PC-3 (cell line): ENCODE measurements at regions not wholly inside any gene's neighbourhood (a gene's known extent, or its start where the extent isn't known, plus 50 kb on each side); places are given as distances from the start of the nearest gene placed in this dataset.

Source experiments
- ATAC-seq: fragments of 200-7000 bp; cut with Tn5 transposase; 2 replicates; pipeline ENCODE4 v1.9.1; 2020; ENCODE audit warnings: mild to moderate bottlenecking, moderate library complexity
- BruUV-seq: library from RNA; stranded (reverse); fragments of 400-500 nt; replicated peaks from 2 replicates; lab custom pipeline; 2021; lab: Mats Ljungman, UMichigan
- CTCF ChIA-PET: fragments of 300-600 bp; sonication (Branson Sonifier 250); formaldehyde crosslinking; loops from one replicate; lab custom pipeline; 2022; ENCODE audit warnings: antibody characterized with exemption; lab: Charles Lee
- POLR2A ChIA-PET: fragments of 300-600 bp; sonication (Branson Sonifier 250); formaldehyde crosslinking; loops from one replicate; lab custom pipeline; 2022; ENCODE audit warnings: antibody characterized with exemption; ENCODE audit not compliant: unreplicated experiment; lab: Charles Lee
- DNase-seq: peaks from one replicate; pipeline ENCODE4 v3.0.0-alpha.2; 2015
- H2AFZ ChIP-seq: fragments of 300-600 bp; sonication (generic); 2 replicates; pipeline ENCODE4 v1.6.0; 2016; ENCODE audit warnings: antibody characterized with exemption, low read length
- H3F3A ChIP-seq: fragments of 300-600 bp; sonication (generic); one replicate; pipeline ENCODE4 v1.6.0; 2017; ENCODE audit warnings: antibody characterized with exemption, low read length, control low read depth, mild to moderate bottlenecking; ENCODE audit not compliant: unreplicated experiment
- H3K27ac ChIP-seq: fragments of 300-600 bp; sonication (generic); 2 replicates; pipeline ENCODE4 v1.5.1; 2016; ENCODE audit warnings: mild to moderate bottlenecking, low read length
- H3K27me3 ChIP-seq: fragments of 300-600 bp; sonication (generic); 2 replicates; pipeline ENCODE4 v1.6.1; 2016; ENCODE audit warnings: low read length, mixed read lengths
- H3K36me3 ChIP-seq: fragments of 300-600 bp; sonication (generic); 2 replicates; pipeline ENCODE4 v1.6.1; 2016; ENCODE audit warnings: low read depth, mixed run types, low read length, mixed read lengths
- H3K4me1 ChIP-seq: fragments of 300-600 bp; sonication (generic); 2 replicates; pipeline ENCODE4 v1.5.1; 2016; ENCODE audit warnings: low read length; ENCODE audit not compliant: insufficient read depth
- H3K4me2 ChIP-seq: fragments of 300-600 bp; sonication (generic); 2 replicates; pipeline ENCODE4 v1.6.0; 2016; ENCODE audit warnings: low read length
- H3K4me3 ChIP-seq: fragments of 300-600 bp; sonication (generic); 2 replicates; pipeline ENCODE4 v1.5.1; 2016; ENCODE audit warnings: mild to moderate bottlenecking, low read length, mixed read lengths
- H3K79me2 ChIP-seq: fragments of 300-600 bp; sonication (generic); 2 replicates; pipeline ENCODE4 v1.6.1; 2017; ENCODE audit warnings: low read length, mixed read lengths
- H3K9ac ChIP-seq: fragments of 300-600 bp; sonication (generic); 2 replicates; pipeline ENCODE4 v1.6.0; 2016; ENCODE audit warnings: mild to moderate bottlenecking, low read length
- H3K9me2 ChIP-seq: fragments of 300-600 bp; sonication (generic); replicated peaks from 2 replicates; pipeline ENCODE4 v1.6.1; 2016; ENCODE audit warnings: mixed run types, low read length, mixed read lengths
- H3K9me3 ChIP-seq: fragments of 300-600 bp; sonication (generic); 2 replicates; pipeline ENCODE4 v1.6.1; 2016; ENCODE audit warnings: low read length, mixed read lengths
- H4K20me1 ChIP-seq: fragments of 300-600 bp; sonication (generic); 2 replicates; pipeline ENCODE4 v1.6.1; 2016; ENCODE audit warnings: low read length, mixed read lengths
- EZH2 ChIP-seq: fragments of 300-600 bp; sonication (generic); IDR thresholded peaks from one replicate; pipeline ENCODE4 v1.6.1; 2017; ENCODE audit warnings: antibody characterized with exemption, mild to moderate bottlenecking, low read length; ENCODE audit not compliant: unreplicated experiment
- EZH2phosphoT487 ChIP-seq: fragments of 300-600 bp; sonication (generic); IDR thresholded peaks from 2 replicates; pipeline ENCODE4 v1.6.1; 2018; ENCODE audit warnings: mild to moderate bottlenecking, antibody characterized with exemption, low read length, borderline replicate concordance
- intact Hi-C: fragments of 100-400 bp; cut with micrococcal nuclease; formaldehyde crosslinking; loops from 2 replicates; pipeline ENCODE4 v1.9.0; 2023
- TF ChIP-seq, protein P1 (sequence below): fragments of 300-600 bp; sonication (generic); conservative IDR thresholded peaks from 2 replicates; pipeline ENCODE4 v1.5.1; 2017; ENCODE audit warnings: antibody characterized with exemption, low read depth, mild to moderate bottlenecking, low read length

DNA sequence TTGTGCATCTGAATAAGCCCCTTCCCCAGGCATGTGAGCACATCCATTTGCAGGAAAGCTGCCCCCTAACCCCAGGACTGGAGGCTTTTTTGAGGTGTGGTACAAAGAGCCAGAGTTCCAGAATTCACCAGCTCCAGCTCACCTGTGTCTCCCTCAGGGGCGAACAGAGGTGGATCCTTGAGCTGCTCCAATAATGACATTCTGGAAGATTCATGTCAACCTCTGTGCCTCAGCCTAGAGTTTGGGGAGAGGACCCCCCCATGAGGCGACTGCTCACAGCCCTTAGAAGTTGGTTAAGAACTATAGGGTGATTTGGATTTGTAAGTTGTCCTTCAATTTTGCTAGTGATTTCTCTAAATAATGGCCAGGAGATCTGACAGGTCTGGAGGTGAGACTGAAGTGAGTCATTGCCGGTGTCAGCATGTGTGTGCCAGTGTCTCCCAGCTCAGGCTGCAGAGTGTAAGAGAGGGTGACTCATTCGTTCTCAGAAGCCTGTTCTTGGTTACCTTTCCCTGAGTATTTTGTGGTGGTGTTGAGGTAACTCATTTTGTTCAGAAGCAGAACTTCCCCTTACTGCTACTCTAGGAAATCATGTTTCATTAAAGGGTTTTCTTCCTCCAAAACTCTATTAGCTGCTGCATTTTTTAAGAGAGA, 136.9 kb upstream of the TOPAZ1 start:
- Histone ChIP-seq H4K20me1 (no peaks in the 10 kb centered on the region), H3K9ac (no peak overlapping the region), H3K36me3 (no peaks in the 10 kb centered on the region), H3K27me3 (no peaks in the 10 kb centered on the region), H2AFZ (peak overlapping the region; percentile 14), H3K27ac (peak overlapping the region; percentile 60), H3K4me1 (peaks cover 22% of the 10 kb centered on the region), H3K9me3 (no peaks in the 10 kb centered on the region), H3K79me2 (no peaks in the 10 kb centered on the region), H3F3A (no peaks in the 10 kb centered on the region), H3K9me2 (no peaks in the 10 kb centered on the region), H3K4me3 (no peak overlapping the region), H3K4me2 (peak overlapping the region; percentile 57)
- ATAC-seq (peak; percentile 100), DNase-seq (peak; percentile 93)
- POLR2A ChIA-PET = no interaction called here
- no TSS peak for BruUV-seq
- intact Hi-C loops = loop anchor here (2.0 to 5.0 kb wide), 2 partner anchors 30 to 232 kb away; no protein-coding TSS in a partner anchor
- TF ChIP-seq, protein P1, sequence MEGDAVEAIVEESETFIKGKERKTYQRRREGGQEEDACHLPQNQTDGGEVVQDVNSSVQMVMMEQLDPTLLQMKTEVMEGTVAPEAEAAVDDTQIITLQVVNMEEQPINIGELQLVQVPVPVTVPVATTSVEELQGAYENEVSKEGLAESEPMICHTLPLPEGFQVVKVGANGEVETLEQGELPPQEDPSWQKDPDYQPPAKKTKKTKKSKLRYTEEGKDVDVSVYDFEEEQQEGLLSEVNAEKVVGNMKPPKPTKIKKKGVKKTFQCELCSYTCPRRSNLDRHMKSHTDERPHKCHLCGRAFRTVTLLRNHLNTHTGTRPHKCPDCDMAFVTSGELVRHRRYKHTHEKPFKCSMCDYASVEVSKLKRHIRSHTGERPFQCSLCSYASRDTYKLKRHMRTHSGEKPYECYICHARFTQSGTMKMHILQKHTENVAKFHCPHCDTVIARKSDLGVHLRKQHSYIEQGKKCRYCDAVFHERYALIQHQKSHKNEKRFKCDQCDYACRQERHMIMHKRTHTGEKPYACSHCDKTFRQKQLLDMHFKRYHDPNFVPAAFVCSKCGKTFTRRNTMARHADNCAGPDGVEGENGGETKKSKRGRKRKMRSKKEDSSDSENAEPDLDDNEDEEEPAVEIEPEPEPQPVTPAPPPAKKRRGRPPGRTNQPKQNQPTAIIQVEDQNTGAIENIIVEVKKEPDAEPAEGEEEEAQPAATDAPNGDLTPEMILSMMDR = no peak
- no peak for TF ChIP-seq EZH2phosphoT487
- TF ChIP-seq EZH2 = no peak
- CTCF ChIA-PET = no interaction called here

DNA sequence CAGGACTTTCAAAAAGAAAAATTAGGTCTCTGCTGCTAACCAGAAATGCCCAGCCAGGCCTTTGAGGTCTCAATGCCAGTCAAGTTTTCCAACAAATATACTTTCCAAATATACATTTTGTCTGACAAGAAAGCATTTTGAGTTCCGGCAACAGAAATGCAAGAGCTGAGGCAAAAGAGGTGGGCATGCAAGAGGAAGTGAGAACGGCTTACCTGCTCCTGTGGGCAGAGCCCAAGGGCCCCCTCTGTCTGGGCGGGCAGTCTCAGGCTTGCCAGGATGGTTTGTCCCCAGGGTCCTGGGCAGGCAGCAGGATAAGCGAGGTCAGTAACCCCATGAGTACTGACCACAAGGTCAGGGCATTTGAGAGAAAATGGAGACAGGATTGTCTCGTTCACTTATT, 136.1 kb upstream of the TOPAZ1 start:
- intact Hi-C loops = loop anchor here (2.0 to 5.0 kb wide), 2 partner anchors 31 to 233 kb away; no protein-coding TSS in a partner anchor
- POLR2A ChIA-PET = no interaction called here

More for the DNA sequence above, 136.1 kb upstream of the TOPAZ1 start:
- Histone ChIP-seq H4K20me1 (no peaks in the 10 kb centered on the region), H3K9me2 (no peaks in the 10 kb centered on the region), H3K27ac (peak overlapping the region; percentile 60), H3K27me3 (no peaks in the 10 kb centered on the region), H3K4me2 (peak overlapping the region; percentile 57), H3K9ac (no peak overlapping the region), H3K4me3 (no peak overlapping the region), H2AFZ (peak overlapping the region; percentile 14), H3F3A (no peaks in the 10 kb centered on the region), H3K36me3 (no peaks in the 10 kb centered on the region), H3K4me1 (peaks cover 22% of the 10 kb centered on the region), H3K79me2 (no peaks in the 10 kb centered on the region), H3K9me3 (no peaks in the 10 kb centered on the region)
- DNase-seq = no peak
- TF ChIP-seq EZH2 = no peak
- no peak for TF ChIP-seq EZH2phosphoT487
- TF ChIP-seq, protein P1 = no peak
- no peak for ATAC-seq
- BruUV-seq = no TSS peak
- CTCF ChIA-PET = no interaction called here
